ACC112 (cell line): ENCODE measurements at regions not wholly inside any gene's neighbourhood (a gene's known extent, or its start where the extent isn't known, plus 50 kb on each side); places are given as distances from the start of the nearest gene placed in this dataset.
A peak's percentile ranks its signal among the peaks of the same experiment; 100 is the strongest.
"Not testable (repeated sequence)": the region's sequence is repeated elsewhere in the genome, so short reads cannot be mapped to it uniquely, and the experiment has no call there.

Source experiments
- H2AFZ ChIP-seq: fragments of 200-600 bp; sonication (generic); one replicate; pipeline ENCODE4 v1.6.0; 2017; ENCODE audit warnings: antibody characterized with exemption, low read length; ENCODE audit not compliant: unreplicated experiment
- H3K27ac ChIP-seq: fragments of 200-600 bp; sonication (generic); 2 replicates; pipeline ENCODE4 v1.5.1; 2014; ENCODE audit warnings: low read depth, mild to moderate bottlenecking, antibody characterized with exemption, low read length, moderate library complexity
- H3K27me3 ChIP-seq: fragments of 200-600 bp; sonication (generic); 2 replicates; pipeline ENCODE4 v1.6.1; 2014; ENCODE audit warnings: mild to moderate bottlenecking, antibody characterized with exemption, low read length, moderate library complexity, mixed read lengths; ENCODE audit not compliant: insufficient read depth
- H3K36me3 ChIP-seq: fragments of 200-600 bp; sonication (generic); 2 replicates; pipeline ENCODE4 v1.6.1; 2016; ENCODE audit warnings: mild to moderate bottlenecking, antibody characterized with exemption, low read length, moderate library complexity, mixed read lengths; ENCODE audit not compliant: insufficient read depth
- H3K4me1 ChIP-seq: fragments of 200-600 bp; sonication (generic); one replicate; pipeline ENCODE4 v1.6.1; 2016; ENCODE audit warnings: low read length, mixed read lengths; ENCODE audit not compliant: insufficient read depth, unreplicated experiment, control insufficient read depth
- H3K4me3 ChIP-seq: fragments of 200-600 bp; sonication (generic); 2 replicates; pipeline ENCODE4 v1.5.1; 2014; ENCODE audit warnings: mild to moderate bottlenecking, low read depth, low read length
- H3K79me2 ChIP-seq: fragments of 200-600 bp; sonication (generic); one replicate; pipeline ENCODE4 v1.6.0; 2016; ENCODE audit warnings: low read length; ENCODE audit not compliant: control insufficient read depth, unreplicated experiment, insufficient read depth

DNA sequence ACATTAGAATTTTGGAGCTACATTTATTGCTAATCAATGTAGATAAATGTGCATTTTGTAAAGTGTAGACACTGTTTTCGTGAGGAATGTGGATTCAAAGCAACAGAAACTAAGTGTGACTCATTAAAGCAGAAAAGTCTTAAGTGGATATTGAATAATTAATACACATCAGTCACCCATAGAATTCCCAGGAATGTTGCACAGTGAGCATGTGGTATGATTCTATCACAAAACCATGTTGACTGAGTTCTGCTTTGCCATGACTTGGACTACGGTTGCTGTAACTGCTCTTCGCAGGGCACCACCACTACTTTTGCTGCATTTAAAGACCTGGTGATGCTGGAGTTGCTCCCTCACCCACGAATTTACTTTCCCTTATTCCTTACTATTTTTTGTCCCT, 471.8 kb downstream of the KCNT2 start:
- Histone ChIP-seq H3K27me3 (no peaks in the 10 kb centered on the region), H3K27ac (no peak overlapping the region), H3K79me2 (no peaks in the 10 kb centered on the region), H2AFZ (no peak overlapping the region), H3K36me3 (no peaks in the 10 kb centered on the region), H3K4me3 (no peak overlapping the region), H3K4me1 (no peaks in the 10 kb centered on the region)

DNA sequence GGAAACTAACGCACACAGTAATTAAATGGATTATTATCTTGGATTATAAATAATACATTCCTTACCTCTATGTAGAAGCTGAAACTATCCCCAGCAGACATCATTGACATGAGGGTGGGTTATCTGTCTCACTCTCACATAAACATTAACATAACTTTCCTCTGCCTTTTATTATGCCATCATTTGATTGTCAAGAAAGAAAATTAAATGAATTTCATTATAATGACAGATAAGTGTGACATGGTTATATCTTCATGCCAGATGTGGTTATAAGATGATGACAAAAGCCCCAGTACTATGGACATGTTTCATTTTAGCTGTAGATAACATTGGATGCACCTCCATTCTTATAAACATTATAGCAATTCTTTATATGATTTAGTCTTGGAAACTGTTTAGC, 476.5 kb downstream of the KCNT2 start:
- no peaks in the 10 kb centered on the region for H3K36me3 ChIP-seq
- no peak overlapping the region for H2AFZ ChIP-seq
- H3K27me3 ChIP-seq, result no peaks in the 10 kb centered on the region
- H3K4me1 ChIP-seq, result peaks cover 3% of the 10 kb centered on the region
- H3K27ac ChIP-seq, result no peak overlapping the region
- H3K4me3 ChIP-seq, result no peak overlapping the region
- H3K79me2 ChIP-seq, result no peaks in the 10 kb centered on the region

DNA sequence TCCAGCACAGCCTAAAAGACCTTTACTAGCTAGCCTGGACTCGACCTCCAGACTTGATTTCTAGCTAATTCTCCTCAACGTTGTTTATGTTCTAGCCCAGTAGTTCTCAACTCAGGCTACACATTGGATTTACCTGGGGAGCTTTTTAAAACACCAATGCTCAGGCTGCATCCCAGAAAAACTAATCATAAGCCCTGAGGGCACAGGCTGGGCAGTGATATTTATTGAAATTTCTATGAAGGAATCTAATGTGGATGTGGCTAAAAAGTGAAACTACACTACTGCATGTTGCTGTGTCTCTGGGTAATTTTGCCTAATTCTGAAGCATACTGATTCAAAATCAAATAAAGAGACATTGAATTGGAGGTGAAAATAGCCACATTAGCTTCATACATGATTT, 479.4 kb downstream of the KCNT2 start:
- Histone ChIP-seq H3K36me3 (no peaks in the 10 kb centered on the region), H3K4me3 (peak overlapping the region; percentile 50; the same call in 1 of the 2 replicates), H2AFZ (peak overlapping the region; percentile 15), H3K27me3 (no peaks in the 10 kb centered on the region), H3K4me1 (peaks cover 3% of the 10 kb centered on the region), H3K79me2 (no peaks in the 10 kb centered on the region), H3K27ac (no peak overlapping the region)

DNA sequence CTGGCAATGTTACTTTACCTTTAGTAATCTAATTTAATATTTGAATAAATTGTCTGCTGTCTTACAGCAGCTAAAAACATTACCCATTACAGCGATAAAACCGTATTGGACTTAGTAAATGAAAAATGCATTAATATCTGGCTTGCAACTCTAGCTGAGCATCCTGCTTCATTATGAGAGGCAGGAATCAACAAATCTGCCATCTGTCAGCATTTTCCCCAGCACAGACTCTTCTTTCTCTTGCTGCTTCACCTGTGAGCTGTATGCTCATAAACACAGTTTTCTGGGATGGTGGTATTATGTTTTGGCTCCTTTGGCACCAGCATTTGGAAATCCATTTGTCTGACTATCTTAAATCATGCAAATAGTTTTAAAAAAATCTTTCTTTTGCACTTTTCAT, 487.1 kb downstream of the KCNT2 start:
- H3K36me3 ChIP-seq, result no peaks in the 10 kb centered on the region
- no peaks in the 10 kb centered on the region for H3K27me3 ChIP-seq
- no peaks in the 10 kb centered on the region for H3K79me2 ChIP-seq
- H3K27ac ChIP-seq, result no peak overlapping the region
- H3K4me3 ChIP-seq, result no peak overlapping the region
- H3K4me1 ChIP-seq, result peaks cover under 1% of the 10 kb centered on the region
- H2AFZ ChIP-seq, result no peak overlapping the region

DNA sequence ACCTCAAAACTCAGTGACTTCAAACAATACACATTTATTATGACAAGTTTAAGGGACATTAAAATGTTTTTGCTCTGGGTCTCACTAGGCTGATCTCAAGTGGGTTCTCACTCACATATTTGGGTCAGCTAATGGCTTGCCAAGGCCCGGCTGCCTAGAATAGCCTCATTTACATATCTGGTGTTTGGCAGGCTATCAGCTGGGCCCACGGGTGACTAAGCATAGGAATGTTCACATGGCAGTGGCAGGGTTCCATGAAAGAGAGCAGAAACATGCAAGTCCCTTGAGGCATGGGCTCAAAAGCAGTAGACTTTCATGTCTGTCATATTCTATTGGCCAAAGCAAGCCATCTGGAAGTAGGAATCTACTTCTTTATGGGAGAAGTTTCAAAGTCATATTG, 492.6 kb downstream of the KCNT2 start:
- Histone ChIP-seq H3K79me2 (no peaks in the 10 kb centered on the region), H3K27ac (no peak overlapping the region), H2AFZ (no peak overlapping the region), H3K4me1 (peaks cover 13% of the 10 kb centered on the region), H3K36me3 (no peaks in the 10 kb centered on the region), H3K4me3 (no peak overlapping the region), H3K27me3 (no peaks in the 10 kb centered on the region)

GRCh38 chr1:196114193-196114592, 494.0 kb downstream of the KCNT2 start:
- H3K4me1 ChIP-seq, result peaks cover 13% of the 10 kb centered on the region
- no peaks in the 10 kb centered on the region for H3K36me3 ChIP-seq
- no peaks in the 10 kb centered on the region for H3K27me3 ChIP-seq
- H3K4me3 ChIP-seq, result no peak overlapping the region
- H2AFZ ChIP-seq, result no peak overlapping the region
- H3K27ac ChIP-seq, result no peak overlapping the region
- no peaks in the 10 kb centered on the region for H3K79me2 ChIP-seq

DNA sequence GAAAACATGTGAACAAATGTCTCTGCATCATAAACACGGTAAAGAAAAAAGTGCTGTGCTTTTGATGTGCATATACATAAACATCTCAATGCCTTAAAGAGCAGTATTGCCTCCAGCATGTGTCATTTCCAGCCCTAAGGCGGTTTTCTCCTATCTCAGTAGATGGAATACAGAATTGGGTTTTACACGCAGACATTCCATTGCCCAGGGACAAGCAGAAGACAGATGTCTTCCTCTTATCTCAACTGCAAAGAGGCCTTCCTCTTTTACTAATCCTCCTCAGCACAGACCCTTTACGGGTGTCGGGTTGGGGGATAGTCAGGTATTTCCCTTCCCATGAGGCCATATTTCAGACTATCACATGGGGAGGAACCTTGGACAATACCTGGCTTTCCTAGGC, 499.2 kb downstream of the KCNT2 start:
- not testable (repeated sequence) for H3K4me1 ChIP-seq, H3K4me3 ChIP-seq, H3K79me2 ChIP-seq, H2AFZ ChIP-seq, H3K36me3 ChIP-seq, H3K27ac ChIP-seq, H3K27me3 ChIP-seq

- Histone ChIP-seq H3K79me2 (no peaks in the 10 kb centered on the region), H3K27me3 (no peaks in the 10 kb centered on the region), H3K27ac (no peak overlapping the region), H3K36me3 (no peaks in the 10 kb centered on the region), H2AFZ (no peak overlapping the region), H3K4me1 (no peaks in the 10 kb centered on the region), H3K4me3 (no peak overlapping the region)
Observed at GRCh38 chr1:196105901-196106300, 502.3 kb downstream of the KCNT2 start.

- Histone ChIP-seq H3K27me3 (no peaks in the 10 kb centered on the region), H3K27ac (no peak overlapping the region), H3K4me1 (no peaks in the 10 kb centered on the region), H2AFZ (no peak overlapping the region), H3K79me2 (no peaks in the 10 kb centered on the region), H3K4me3 (no peak overlapping the region), H3K36me3 (no peaks in the 10 kb centered on the region)
Observed at GRCh38 chr1:196102826-196103225, 505.4 kb downstream of the KCNT2 start.

DNA sequence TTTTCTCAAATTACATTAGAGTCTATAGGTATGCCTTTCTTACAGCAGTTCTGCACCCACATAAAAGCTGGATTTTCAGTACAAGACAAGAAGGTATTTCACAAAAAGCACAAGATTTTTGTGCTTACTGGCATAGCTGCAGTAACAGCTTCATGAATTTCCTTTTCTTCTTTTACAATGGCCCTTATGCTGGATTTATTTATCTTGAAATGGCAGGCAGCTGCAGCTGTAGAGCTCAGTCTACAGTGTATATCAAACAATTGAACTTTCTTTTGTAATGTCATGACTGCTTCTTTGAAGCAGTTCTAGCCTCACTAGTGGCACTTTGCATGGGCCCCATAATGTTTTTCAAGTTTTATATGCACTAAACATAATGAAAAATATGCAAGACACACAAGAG, 510.2 kb downstream of the KCNT2 start:
- no peaks in the 10 kb centered on the region for H3K36me3 ChIP-seq
- no peak overlapping the region for H3K27ac ChIP-seq
- H2AFZ ChIP-seq, result no peak overlapping the region
- H3K4me1 ChIP-seq, result peaks cover 4% of the 10 kb centered on the region
- no peaks in the 10 kb centered on the region for H3K79me2 ChIP-seq
- no peak overlapping the region for H3K4me3 ChIP-seq
- no peaks in the 10 kb centered on the region for H3K27me3 ChIP-seq

DNA sequence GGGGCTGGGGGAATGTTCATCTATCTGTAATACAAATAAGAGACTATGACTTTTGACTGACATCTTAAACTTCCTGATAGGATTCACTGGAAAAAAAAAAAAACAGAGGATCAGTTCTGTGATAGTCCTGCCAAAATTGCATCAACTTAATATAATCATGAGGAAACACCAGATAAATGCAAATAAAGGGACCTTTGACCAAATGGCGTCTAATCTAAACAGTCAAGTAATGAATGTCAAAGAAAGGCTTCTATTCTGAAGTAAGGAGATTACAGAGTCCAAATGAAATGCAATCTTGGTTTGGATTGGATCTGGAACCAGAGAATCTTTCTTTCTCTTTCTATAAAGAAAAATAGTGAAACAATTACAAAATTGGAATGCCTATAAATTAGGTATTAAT, 513.4 kb downstream of the KCNT2 start:
- Histone ChIP-seq H3K27me3 (no peaks in the 10 kb centered on the region), H3K4me3 (no peak overlapping the region), H3K36me3 (no peaks in the 10 kb centered on the region), H3K79me2 (no peaks in the 10 kb centered on the region), H2AFZ (no peak overlapping the region), H3K4me1 (peaks cover 4% of the 10 kb centered on the region), H3K27ac (no peak overlapping the region)
